ENCODE measurements at regions not wholly inside any gene's neighbourhood (a gene's known extent, or its start where the extent isn't known, plus 50 kb on each side); places are given as distances from the start of the nearest gene placed in this dataset.

GRCh38 chr7:81534996-81535395 is 234.9 kb downstream of the HGF start:
- TF ChIP-seq FOXP2 (optimal IDR thresholded peaks at IDR 0.05; ENCODE audit: borderline replicate concordance, extremely low read depth, extremely low read length, insufficient read depth) (no peak), REST (IDR thresholded peaks at IDR 0.05; ENCODE audit: insufficient read depth in 1 of 2, low read depth in 2 of 2, low read length in 2 of 2) (no peak), TAF1 (IDR thresholded peaks at IDR 0.05; ENCODE audit: borderline replicate concordance, insufficient read depth, low read length) (no peak), POLR2AphosphoS5 (IDR thresholded peaks at IDR 0.05; ENCODE audit: low read depth, low read length) (no peak), SIN3A (IDR thresholded peaks at IDR 0.05; ENCODE audit: borderline replicate concordance, insufficient read depth, low read length) (no peak)

GRCh38 chr7:81534446-81534845 is 235.4 kb downstream of the HGF start:
- TF ChIP-seq FOXP2 (optimal IDR thresholded peaks at IDR 0.05; ENCODE audit: borderline replicate concordance, extremely low read depth, extremely low read length, insufficient read depth) (no peak), TAF1 (IDR thresholded peaks at IDR 0.05; ENCODE audit: borderline replicate concordance, insufficient read depth, low read length) (no peak), REST (IDR thresholded peaks at IDR 0.05; ENCODE audit: insufficient read depth in 1 of 2, low read depth in 2 of 2, low read length in 2 of 2) (no peak), SIN3A (IDR thresholded peaks at IDR 0.05; ENCODE audit: borderline replicate concordance, insufficient read depth, low read length) (no peak), POLR2AphosphoS5 (IDR thresholded peaks at IDR 0.05; ENCODE audit: low read depth, low read length) (no peak)

GRCh38 chr7:81533931-81534330 is 235.9 kb downstream of the HGF start:
- TF ChIP-seq TAF1 (IDR thresholded peaks at IDR 0.05; ENCODE audit: borderline replicate concordance, insufficient read depth, low read length), result no peak
- no peak for TF ChIP-seq FOXP2 (optimal IDR thresholded peaks at IDR 0.05; ENCODE audit: borderline replicate concordance, extremely low read depth, extremely low read length, insufficient read depth)
- no peak for TF ChIP-seq POLR2AphosphoS5 (IDR thresholded peaks at IDR 0.05; ENCODE audit: low read depth, low read length)
- TF ChIP-seq REST (IDR thresholded peaks at IDR 0.05; ENCODE audit: insufficient read depth in 1 of 2, low read depth in 2 of 2, low read length in 2 of 2), result no peak
- no peak for TF ChIP-seq SIN3A (IDR thresholded peaks at IDR 0.05; ENCODE audit: borderline replicate concordance, insufficient read depth, low read length)

GRCh38 chr7:81533426-81533825 is 236.4 kb downstream of the HGF start:
- TF ChIP-seq REST (IDR thresholded peaks at IDR 0.05; ENCODE audit: insufficient read depth in 1 of 2, low read depth in 2 of 2, low read length in 2 of 2), result no peak
- TF ChIP-seq POLR2AphosphoS5 (IDR thresholded peaks at IDR 0.05; ENCODE audit: low read depth, low read length), result no peak
- no peak for TF ChIP-seq TAF1 (IDR thresholded peaks at IDR 0.05; ENCODE audit: borderline replicate concordance, insufficient read depth, low read length)
- TF ChIP-seq FOXP2 (optimal IDR thresholded peaks at IDR 0.05; ENCODE audit: borderline replicate concordance, extremely low read depth, extremely low read length, insufficient read depth), result no peak
- no peak for TF ChIP-seq SIN3A (IDR thresholded peaks at IDR 0.05; ENCODE audit: borderline replicate concordance, insufficient read depth, low read length)

GRCh38 chr7:81529785-81530184 is 240.1 kb downstream of the HGF start:
- TF ChIP-seq REST (IDR thresholded peaks at IDR 0.05; ENCODE audit: insufficient read depth in 1 of 2, low read depth in 2 of 2, low read length in 2 of 2) (no peak), TAF1 (IDR thresholded peaks at IDR 0.05; ENCODE audit: borderline replicate concordance, insufficient read depth, low read length) (no peak), FOXP2 (optimal IDR thresholded peaks at IDR 0.05; ENCODE audit: borderline replicate concordance, extremely low read depth, extremely low read length, insufficient read depth) (no peak), SIN3A (IDR thresholded peaks at IDR 0.05; ENCODE audit: borderline replicate concordance, insufficient read depth, low read length) (no peak), POLR2AphosphoS5 (IDR thresholded peaks at IDR 0.05; ENCODE audit: low read depth, low read length) (no peak)

Measured in PFSK-1 (cell line).